ENCODE measurements at regions not wholly inside any gene's neighbourhood (a gene's known extent, or its start where the extent isn't known, plus 50 kb on each side); places are given as distances from the start of the nearest gene placed in this dataset.

DNA sequence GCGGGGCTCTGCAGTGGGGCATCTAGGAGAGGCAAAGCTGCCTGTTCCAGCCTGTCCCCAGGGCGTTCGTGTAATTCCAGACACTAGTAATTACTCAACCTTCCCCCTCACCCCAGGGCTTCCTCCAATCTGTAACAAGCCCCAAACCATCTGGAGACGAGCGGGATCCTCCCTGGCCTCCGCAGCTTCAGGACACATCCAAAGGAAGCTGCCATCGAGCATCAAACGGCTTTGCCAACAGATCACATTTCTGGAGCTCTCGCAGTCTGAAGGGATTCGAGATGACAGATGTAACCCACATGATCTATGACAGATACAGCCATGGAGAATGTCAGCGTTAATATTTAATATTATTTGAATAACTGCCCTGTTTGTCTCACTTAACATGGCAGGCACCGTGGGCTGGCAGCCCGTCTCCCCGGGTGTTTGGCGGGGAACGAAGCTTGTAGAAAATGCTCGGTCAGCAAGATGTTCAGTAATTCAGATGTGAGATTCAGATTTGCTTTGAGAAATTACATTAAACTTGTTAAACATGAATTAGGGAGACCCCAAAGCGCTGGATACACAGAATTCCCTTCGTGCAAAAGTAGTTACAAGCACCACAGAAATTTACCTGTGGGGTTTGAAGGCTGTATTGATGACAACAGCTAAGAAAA lies 108.5 kb upstream of the C7orf33 start (continued):
- TF ChIP-seq STAT1 (IDR thresholded peaks at IDR 0.05; ENCODE audit: unreplicated experiment) (no peak), EZH2 (IDR thresholded peaks at IDR 0.05; ENCODE audit: low read depth, unreplicated experiment) (no peak), EZH2phosphoT487 (IDR thresholded peaks at IDR 0.05; ENCODE audit: unreplicated experiment) (no peak)

DNA sequence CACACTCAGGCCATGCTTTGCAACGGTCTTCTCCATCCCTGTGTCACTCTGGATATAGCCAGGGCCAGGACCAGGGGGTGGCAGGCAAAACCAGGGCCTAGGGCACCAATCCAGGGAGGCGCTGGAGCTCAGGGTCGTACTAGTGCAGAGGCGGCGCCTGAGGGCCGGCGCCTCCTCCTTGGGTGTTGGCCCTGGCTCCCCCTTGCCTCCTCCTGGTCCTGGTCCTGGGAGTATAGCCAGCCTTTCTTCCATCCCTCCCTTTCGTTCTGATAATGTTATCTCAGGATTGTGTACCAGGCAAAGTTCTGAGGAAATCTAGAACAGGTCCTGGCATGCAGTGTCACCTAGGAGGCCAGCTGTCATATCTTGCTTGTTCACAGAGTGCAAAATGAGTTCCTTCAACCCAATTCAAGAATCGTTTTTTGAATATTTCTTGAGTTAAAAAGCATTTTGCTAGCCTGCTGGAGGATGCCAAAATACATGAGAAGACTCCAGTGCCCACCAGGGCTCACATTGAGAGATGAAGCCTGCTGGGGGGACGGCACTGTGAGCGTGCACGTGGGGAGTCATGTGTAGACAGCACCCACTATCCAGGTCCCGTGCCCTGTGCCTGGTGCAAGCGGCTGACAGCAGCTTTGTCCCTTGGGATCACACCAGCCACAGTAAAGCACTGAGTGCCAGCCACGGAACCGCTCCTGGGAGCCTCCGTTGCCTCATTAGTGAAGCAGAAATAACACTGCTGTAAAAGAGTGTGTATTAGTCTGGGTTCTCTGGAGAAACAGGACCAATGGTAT lies 106.9 kb upstream of the C7orf33 start:
- Histone ChIP-seq H3K9me2 (ENCODE audit: insufficient read depth) (no peaks in the 10 kb centered on the region; the same call in 1 of the 2 replicates), H2AFZ (no peak overlapping the region), H3K4me1 (ENCODE audit: insufficient read depth) (peaks cover 13% of the 10 kb centered on the region), H3K36me3 (ENCODE audit: insufficient read depth) (no peaks in the 10 kb centered on the region), H3K27ac (ENCODE audit: low read depth) (no peak overlapping the region), H3K79me2 (replicated peaks; ENCODE audit: insufficient read depth) (no peaks in the 10 kb centered on the region), H4K20me1 (replicated peaks; ENCODE audit: insufficient read depth) (no peaks in the 10 kb centered on the region), H3K4me3 (no peak overlapping the region), H3K27me3 (ENCODE audit: insufficient read depth) (no peaks in the 10 kb centered on the region), H3F3A (replicated peaks; ENCODE audit: low read depth) (no peaks in the 10 kb centered on the region), H3K4me2 (no peak overlapping the region)
- no peak overlapping the region for H3K27ac Mint-ChIP-seq
- H3K9me3 Mint-ChIP-seq = no peaks in the 10 kb centered on the region
- DNase-seq (ENCODE audit: low spot score) = no peak
- H3K36me3 Mint-ChIP-seq (ENCODE audit: low read depth) = no peaks in the 10 kb centered on the region
- no peak overlapping the region for H3K4me3 Mint-ChIP-seq
- H3K4me1 Mint-ChIP-seq = peaks cover 10% of the 10 kb centered on the region
- no peak for ATAC-seq
- no peaks in the 10 kb centered on the region for H3K27me3 Mint-ChIP-seq (ENCODE audit: insufficient read depth, low read depth, poor library complexity)
- TF ChIP-seq EZH2phosphoT487 (IDR thresholded peaks at IDR 0.05; ENCODE audit: unreplicated experiment) = no peak
- TF ChIP-seq, protein P1, sequence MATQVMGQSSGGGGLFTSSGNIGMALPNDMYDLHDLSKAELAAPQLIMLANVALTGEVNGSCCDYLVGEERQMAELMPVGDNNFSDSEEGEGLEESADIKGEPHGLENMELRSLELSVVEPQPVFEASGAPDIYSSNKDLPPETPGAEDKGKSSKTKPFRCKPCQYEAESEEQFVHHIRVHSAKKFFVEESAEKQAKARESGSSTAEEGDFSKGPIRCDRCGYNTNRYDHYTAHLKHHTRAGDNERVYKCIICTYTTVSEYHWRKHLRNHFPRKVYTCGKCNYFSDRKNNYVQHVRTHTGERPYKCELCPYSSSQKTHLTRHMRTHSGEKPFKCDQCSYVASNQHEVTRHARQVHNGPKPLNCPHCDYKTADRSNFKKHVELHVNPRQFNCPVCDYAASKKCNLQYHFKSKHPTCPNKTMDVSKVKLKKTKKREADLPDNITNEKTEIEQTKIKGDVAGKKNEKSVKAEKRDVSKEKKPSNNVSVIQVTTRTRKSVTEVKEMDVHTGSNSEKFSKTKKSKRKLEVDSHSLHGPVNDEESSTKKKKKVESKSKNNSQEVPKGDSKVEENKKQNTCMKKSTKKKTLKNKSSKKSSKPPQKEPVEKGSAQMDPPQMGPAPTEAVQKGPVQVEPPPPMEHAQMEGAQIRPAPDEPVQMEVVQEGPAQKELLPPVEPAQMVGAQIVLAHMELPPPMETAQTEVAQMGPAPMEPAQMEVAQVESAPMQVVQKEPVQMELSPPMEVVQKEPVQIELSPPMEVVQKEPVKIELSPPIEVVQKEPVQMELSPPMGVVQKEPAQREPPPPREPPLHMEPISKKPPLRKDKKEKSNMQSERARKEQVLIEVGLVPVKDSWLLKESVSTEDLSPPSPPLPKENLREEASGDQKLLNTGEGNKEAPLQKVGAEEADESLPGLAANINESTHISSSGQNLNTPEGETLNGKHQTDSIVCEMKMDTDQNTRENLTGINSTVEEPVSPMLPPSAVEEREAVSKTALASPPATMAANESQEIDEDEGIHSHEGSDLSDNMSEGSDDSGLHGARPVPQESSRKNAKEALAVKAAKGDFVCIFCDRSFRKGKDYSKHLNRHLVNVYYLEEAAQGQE (IDR thresholded peaks at IDR 0.05; ENCODE audit: unreplicated experiment) = no peak
- TF ChIP-seq, protein P2, sequence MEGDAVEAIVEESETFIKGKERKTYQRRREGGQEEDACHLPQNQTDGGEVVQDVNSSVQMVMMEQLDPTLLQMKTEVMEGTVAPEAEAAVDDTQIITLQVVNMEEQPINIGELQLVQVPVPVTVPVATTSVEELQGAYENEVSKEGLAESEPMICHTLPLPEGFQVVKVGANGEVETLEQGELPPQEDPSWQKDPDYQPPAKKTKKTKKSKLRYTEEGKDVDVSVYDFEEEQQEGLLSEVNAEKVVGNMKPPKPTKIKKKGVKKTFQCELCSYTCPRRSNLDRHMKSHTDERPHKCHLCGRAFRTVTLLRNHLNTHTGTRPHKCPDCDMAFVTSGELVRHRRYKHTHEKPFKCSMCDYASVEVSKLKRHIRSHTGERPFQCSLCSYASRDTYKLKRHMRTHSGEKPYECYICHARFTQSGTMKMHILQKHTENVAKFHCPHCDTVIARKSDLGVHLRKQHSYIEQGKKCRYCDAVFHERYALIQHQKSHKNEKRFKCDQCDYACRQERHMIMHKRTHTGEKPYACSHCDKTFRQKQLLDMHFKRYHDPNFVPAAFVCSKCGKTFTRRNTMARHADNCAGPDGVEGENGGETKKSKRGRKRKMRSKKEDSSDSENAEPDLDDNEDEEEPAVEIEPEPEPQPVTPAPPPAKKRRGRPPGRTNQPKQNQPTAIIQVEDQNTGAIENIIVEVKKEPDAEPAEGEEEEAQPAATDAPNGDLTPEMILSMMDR (conservative IDR thresholded peaks at IDR 0.05; ENCODE audit: low read depth in 2 of 2) = no peak
- TF ChIP-seq JUNB (IDR thresholded peaks at IDR 0.05; ENCODE audit: unreplicated experiment) = no peak
- no peak for TF ChIP-seq EZH2 (IDR thresholded peaks at IDR 0.05; ENCODE audit: low read depth, unreplicated experiment)
- TF ChIP-seq, protein P3, sequence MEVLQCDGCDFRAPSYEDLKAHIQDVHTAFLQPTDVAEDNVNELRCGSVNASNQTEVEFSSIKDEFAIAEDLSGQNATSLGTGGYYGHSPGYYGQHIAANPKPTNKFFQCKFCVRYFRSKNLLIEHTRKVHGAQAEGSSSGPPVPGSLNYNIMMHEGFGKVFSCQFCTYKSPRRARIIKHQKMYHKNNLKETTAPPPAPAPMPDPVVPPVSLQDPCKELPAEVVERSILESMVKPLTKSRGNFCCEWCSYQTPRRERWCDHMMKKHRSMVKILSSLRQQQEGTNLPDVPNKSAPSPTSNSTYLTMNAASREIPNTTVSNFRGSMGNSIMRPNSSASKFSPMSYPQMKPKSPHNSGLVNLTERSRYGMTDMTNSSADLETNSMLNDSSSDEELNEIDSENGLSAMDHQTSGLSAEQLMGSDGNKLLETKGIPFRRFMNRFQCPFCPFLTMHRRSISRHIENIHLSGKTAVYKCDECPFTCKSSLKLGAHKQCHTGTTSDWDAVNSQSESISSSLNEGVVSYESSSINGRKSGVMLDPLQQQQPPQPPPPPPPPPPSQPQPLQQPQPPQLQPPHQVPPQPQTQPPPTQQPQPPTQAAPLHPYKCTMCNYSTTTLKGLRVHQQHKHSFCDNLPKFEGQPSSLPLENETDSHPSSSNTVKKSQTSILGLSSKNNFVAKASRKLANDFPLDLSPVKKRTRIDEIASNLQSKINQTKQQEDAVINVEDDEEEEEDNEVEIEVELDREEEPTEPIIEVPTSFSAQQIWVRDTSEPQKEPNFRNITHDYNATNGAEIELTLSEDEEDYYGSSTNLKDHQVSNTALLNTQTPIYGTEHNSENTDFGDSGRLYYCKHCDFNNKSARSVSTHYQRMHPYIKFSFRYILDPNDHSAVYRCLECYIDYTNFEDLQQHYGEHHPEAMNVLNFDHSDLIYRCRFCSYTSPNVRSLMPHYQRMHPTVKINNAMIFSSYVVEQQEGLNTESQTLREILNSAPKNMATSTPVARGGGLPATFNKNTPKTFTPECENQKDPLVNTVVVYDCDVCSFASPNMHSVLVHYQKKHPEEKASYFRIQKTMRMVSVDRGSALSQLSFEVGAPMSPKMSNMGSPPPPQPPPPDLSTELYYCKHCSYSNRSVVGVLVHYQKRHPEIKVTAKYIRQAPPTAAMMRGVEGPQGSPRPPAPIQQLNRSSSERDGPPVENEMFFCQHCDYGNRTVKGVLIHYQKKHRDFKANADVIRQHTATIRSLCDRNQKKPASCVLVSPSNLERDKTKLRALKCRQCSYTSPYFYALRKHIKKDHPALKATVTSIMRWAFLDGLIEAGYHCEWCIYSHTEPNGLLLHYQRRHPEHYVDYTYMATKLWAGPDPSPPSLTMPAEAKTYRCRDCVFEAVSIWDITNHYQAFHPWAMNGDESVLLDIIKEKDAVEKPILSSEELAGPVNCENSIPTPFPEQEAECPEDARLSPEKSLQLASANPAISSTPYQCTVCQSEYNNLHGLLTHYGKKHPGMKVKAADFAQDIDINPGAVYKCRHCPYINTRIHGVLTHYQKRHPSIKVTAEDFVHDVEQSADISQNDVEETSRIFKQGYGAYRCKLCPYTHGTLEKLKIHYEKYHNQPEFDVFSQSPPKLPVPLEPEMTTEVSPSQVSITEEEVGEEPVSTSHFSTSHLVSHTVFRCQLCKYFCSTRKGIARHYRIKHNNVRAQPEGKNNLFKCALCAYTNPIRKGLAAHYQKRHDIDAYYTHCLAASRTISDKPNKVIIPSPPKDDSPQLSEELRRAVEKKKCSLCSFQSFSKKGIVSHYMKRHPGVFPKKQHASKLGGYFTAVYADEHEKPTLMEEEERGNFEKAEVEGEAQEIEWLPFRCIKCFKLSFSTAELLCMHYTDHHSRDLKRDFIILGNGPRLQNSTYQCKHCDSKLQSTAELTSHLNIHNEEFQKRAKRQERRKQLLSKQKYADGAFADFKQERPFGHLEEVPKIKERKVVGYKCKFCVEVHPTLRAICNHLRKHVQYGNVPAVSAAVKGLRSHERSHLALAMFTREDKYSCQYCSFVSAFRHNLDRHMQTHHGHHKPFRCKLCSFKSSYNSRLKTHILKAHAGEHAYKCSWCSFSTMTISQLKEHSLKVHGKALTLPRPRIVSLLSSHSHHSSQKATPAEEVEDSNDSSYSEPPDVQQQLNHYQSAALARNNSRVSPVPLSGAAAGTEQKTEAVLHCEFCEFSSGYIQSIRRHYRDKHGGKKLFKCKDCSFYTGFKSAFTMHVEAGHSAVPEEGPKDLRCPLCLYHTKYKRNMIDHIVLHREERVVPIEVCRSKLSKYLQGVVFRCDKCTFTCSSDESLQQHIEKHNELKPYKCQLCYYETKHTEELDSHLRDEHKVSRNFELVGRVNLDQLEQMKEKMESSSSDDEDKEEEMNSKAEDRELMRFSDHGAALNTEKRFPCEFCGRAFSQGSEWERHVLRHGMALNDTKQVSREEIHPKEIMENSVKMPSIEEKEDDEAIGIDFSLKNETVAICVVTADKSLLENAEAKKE (CRISPR knock-in tag; IDR thresholded peaks at IDR 0.05) = no peak
- no peak for TF ChIP-seq POLR2AphosphoS5 (IDR thresholded peaks at IDR 0.05; ENCODE audit: low read depth)
- TF ChIP-seq STAT1 (IDR thresholded peaks at IDR 0.05; ENCODE audit: unreplicated experiment) = no peak
- no peak for TF ChIP-seq ZNF114 (CRISPR knock-in tag; IDR thresholded peaks at IDR 0.05)
- no peak for TF ChIP-seq CREB1 (CRISPR knock-in tag; IDR thresholded peaks at IDR 0.05; ENCODE audit: low read depth)
